Tibial nerve (tissue), 1 donor: ENCODE measurements at regions not wholly inside any gene's neighbourhood (a gene's known extent, or its start where the extent isn't known, plus 50 kb on each side); places are given as distances from the start of the nearest gene placed in this dataset. TPM values are rescaled to one million over a fixed set of nuclear protein-coding genes. Genes with fewer than 3 reads are reported as not detected.

ENCODE experiments used
- small RNA-seq: library from RNA; depleted of rRNA; stranded (forward); fragments of <200 nt; gene quantifications from one replicate; pipeline ENCODE3, GENCODE V24; 2016

Small RNAs in the stretch of these regions (small RNA-seq; reads per million reads assigned to genes)
- gene AC009804.1 (not detected), gene RF00275 (not detected), gene RF00443 (not detected), gene RN7SL865P (not detected)
